HuH-7 (cell line): ENCODE measurements at regions not wholly inside any gene's neighbourhood (a gene's known extent, or its start where the extent isn't known, plus 50 kb on each side); places are given as distances from the start of the nearest gene placed in this dataset.

ENCODE experiments used
- DNase-seq: peaks from one replicate; pipeline ENCODE4 v3.0.0; 2011; ENCODE audit warnings: low spot score

DNA sequence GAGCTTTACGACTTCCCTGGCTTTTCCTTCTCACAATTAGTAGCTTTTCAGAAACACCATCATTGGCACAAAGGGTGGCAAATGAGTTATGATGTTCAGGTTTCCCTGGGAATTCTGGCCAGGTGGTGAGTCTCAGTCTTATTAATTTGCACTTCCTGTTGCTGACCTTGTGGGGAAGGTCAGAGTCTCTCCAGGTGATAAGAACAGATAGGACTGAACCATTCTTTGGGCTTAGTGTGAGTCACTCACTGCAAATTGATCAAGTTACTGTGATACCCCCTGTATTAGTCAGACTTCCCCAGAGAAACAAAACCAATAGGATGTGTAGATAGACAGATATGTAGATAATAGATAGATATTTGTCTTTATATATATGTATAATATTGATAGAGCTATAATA lies 53.8 kb upstream of the RANBP3L start:
- DNase-seq: no peak

DNA sequence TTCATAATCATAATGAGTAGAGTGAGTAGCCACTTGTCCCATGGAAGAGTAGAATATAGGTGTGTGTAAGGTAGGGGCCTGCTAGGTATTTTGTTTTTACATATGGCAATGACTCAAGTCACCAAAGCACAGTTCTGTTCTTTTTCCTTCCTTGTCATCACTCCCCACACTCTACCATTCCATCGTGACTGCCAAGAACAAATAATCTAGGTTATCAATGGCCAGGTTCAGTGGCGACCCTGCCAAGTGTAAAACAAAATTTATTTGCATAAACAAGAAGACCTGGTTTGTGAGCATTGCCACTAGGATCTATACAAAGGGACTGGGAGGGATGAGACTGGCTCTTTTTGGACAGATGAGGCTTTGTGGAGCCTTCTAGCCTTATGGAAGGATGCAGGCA lies 55.2 kb upstream of the RANBP3L start:
- no peak for DNase-seq

DNA sequence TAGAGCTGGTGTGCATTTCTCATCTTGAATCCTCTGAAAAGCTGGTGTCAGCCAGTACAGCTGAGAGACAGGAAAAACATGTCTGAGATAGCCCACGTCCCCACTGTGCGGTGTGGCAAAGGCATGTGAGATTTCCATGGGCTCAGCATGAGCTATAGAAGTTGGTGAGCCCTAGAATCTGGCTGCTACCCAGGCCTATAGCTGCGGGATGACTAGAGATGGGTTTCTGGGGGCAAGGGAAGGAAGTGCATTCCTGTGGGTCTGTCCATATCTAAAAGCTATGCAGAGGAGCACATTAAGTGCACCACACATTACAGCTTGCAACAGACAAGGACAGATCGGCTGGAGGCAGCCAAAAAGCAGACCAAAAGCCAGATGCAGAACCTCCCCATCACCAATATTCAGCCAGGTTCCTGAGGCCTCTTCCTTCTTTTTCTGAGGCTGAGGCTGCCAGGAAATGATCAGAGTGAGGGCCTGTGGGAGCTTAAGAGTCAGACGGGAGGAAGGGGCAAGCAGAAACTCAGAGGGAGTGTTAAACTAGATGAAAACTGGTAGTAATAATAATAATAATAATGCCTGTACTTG lies 55.8 kb upstream of the RANBP3L start:
- no peak for DNase-seq

DNA sequence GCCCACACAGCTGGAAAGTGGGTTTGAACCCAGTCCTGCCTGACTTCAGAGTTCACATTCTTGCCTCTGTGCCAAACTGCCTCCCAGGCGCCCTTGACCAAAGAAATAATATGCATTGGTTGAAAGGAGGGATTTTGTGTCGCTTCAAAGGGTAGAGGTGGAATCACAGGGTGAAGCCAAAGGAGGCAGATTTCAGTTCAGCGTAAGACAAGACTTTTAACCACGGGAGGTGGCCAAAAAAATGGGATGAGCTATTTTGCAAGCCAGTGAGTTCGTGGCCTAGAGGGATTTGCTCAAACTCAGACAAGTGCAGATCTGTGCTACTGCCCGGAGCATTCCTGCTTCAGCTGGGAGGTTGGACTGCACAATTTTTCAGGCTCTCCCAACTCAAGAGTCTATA lies 57.6 kb upstream of the RANBP3L start:
- DNase-seq: no peak

DNA sequence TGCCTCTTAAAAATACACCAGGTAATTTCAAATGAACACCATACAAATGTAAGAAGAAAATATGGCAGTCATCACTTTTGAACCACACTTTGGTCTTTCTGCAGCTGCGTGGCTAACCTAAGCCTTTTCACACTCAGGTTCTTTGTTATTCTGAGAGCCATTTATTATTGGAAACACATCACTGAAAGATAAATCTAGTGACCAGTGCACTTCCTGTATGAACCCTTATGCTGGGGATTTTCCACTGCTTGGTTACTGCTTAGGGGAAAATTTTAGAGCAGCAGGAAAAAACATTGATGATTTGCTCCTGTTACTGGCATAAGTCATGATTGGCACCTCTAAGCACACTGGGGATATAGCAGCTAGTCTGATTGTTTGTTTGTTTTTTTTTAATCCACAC lies 58.6 kb upstream of the RANBP3L start:
- no peak for DNase-seq

DNA sequence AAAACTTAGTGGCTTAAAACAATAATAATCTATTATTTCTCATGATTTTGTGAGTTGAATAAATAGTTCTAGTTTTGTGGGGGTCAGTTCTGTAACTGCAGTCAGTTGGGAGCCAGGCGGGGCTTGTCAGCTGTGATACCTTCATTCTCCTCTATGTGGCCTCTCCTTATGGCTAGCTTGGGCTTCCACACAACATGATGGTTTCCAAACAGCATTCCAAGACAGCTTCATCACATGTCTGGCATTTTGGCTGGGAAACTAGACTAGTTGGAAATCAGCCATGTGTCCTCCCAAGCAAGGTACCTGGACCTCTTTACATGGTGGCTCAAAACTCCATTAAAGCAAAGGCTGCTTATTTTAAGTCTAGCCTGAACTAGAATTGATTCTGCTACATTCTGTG lies 61.4 kb upstream of the RANBP3L start:
- DNase-seq: no peak

DNA sequence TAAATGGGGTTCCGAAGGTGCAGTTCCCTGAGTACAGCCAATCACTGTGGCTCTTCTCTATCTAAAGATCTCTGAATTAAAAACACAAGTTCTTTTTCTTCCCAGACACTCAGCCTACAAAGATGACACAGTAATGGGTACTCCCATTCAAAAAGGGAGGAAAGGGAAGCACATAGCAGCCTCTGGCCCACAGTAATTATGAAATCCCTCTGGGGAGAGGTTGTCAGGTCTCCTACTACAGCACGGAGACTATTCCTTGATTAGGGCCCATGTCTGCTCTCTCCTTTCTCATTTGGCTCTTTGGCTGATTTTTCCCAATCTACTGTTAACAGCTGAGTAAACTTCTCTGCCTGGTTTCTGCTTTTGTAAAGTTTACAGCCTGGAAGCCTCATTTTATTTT lies 62.0 kb upstream of the RANBP3L start:
- DNase-seq: no peak

DNA sequence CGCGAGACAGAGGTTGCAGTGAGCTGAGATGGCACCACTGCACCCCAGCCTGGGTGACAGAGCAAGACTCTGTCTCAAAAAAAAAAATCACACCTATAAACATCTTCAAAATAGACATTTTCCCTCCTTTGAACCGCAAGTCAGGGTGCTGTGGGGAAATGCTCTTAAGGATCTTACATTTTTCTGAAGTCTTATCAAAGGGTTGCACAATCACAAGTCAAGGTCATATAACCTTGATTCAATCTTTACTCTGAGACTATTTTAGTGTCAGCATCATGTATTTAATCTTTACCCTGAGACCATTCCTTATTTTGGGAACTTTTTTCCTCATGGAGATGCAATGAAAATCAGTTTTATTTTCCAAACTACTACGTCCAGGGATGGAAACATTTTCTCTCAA lies 62.8 kb upstream of the RANBP3L start:
- DNase-seq: no peak

DNA sequence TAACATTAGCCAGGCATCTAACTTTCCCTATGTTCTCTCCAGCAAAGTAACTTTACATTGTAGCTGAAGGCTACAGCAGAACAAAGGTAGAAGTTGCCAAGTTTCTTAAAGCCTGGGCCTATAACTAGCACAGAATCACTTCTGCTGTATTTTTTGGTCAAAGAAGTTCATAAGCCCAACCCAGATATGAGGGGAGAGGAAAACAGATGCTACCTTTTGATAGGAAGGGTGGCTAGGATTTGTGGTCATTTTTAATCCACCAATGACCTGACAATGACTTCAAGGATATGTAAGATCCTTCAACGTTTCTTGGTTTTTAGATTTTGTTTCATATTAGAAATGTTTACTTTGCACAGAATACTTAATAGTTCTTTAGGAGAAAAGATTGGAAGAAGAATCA lies 64.2 kb upstream of the RANBP3L start:
- no peak for DNase-seq

DNA sequence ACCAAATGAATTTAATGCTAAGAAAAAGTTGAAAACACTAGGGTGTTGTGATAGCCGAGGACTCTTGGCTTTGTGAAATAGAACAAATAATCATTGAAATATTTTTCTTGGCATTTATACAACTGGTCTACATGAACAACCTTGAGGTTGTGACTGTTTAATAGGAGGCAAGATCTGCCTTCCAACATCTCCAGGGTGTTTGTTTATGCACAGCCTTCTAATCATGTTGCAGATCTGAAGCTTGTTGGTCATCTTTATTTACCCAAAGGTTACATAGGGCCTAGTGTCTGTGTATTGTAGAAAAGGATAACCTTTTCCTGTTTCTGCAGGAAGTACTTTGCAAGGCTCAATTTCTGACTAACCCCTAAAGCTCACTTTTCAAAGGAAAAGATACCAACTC lies 65.2 kb upstream of the RANBP3L start:
- DNase-seq: no peak

DNA sequence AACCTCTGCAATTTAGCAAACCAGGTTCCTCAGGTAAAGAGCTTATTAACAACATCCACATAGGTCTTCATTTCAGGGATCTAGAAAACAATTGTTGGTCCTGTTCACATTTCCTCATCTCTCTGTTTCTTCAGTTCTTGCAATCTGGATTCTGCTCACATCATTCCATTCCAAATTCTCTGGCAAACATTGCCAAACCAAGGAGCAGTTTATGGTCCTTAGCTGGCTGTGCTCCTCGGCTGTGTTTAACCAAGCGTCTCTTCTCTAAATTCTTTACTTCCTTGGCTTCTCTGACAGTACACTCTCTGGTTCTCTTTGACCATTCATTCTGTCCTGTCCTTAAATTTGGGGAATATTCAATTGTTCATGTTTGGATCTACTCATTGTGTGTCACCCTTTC lies 65.8 kb upstream of the RANBP3L start:
- DNase-seq: no peak

DNA sequence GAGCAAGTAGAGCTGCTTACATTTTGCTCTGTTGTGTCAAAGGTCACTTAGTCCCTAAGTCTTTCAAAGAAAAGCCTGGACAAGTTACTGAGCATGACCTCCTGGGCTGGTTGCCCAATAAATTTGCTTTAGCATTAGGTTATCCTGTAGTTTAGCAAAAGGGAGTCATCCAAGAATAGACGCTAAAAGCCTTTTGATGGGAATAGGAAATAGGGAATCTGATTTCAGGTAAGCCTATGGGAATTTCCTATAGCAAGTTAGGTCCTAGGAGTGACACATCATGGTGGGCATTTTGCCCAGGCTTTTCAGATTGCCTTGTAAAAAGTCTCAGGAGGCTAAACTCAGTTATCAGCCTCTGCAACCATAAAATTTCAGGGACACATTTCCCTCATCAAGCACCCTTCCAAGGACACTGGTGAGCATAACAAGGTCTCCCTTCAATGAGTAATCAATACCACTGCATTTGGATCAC lies 67.6 kb upstream of the RANBP3L start:
- DNase-seq: no peak

DNA sequence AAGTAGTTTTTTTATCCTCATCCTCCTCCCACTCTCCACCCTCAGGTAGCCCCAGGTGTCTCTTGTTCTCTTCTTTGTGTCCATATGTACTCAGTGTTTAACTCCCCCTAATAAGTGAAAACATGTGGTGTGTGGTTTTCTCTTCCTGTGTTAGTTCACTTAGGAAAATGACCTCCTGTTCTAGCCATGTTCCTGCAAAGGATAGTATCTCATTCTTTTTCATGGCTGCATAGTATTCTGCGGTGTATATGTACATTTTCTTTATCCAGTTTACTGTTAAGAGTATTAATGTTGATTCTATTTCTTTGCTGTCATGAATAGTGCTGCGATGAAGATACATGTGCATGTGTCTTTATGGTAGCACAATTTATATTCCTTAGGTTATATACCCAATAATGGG lies 68.4 kb upstream of the RANBP3L start:
- DNase-seq: no peak

DNA sequence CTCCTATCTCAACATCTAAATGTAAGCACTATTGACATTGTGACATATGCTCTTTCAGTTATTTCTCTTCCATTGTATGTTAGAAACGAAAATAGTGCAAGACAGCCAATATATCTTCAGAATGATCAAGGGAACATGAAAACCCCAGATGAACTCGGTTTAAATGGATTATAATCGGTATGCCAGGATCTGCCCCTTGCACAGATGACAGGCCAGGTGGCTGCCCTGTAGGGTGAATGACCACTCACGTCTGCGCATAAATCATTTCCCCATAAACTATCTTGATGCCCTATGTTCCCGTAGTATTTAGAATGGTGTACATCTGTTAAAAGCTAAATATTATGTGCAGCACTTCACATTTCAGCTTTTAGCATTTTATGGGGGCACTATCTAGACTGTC lies 69.7 kb upstream of the RANBP3L start:
- DNase-seq: no peak

DNA sequence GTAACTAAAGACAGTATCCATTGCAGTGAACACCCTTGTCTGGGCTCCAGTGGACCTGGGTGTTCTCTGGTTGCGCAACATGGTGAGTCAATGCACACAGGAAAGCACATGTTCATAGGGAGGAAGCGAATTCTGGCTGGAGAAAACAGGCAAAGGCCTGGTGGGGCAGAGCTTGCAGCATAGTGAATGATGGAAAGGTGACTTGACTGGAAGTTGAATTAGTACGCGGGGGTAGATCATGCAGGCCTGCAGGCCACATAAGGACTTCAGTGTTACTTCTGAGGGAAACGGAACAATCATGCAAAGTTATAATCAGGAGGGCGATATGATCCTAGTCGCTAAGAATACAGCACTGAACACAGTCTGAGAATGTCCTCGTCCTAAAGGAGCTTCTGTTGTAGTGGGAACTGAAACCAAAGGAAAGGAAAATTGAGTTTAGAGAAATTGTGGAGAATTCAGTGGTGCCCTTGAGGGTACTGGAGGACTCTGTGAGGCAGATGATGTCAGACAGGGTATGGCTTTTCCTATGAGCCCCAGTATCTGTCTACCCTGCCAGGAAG lies 71.9 kb upstream of the RANBP3L start:
- DNase-seq: peak; percentile 53

DNA sequence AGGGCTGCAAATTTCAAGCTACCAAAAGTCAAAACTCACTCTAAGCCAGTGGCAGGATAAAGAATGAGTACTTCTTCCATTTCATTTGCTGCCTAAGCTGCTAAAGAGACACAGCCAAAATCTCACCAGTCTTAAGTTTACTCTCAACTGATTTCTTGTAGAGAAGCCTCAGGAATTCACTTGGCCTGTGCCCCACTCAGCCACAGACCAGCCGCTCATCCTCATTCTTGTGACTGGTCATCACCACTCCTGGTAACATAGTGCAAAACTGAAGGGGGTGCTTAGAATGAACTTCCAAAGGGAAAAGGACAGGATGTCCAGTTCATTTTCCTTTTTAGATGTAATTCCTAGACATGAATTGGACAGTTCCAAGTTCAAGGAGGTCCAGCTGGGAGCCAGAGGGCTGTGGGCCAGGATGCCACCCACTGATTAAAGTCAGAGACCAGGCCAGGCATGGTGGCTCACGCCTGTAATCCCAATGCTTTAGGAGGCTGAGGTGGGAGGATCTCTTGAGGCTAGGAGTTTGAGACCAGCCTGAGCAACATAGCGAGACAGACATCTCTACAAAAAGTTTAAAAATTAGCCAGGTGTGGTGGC lies 72.7 kb upstream of the RANBP3L start:
- DNase-seq: no peak

DNA sequence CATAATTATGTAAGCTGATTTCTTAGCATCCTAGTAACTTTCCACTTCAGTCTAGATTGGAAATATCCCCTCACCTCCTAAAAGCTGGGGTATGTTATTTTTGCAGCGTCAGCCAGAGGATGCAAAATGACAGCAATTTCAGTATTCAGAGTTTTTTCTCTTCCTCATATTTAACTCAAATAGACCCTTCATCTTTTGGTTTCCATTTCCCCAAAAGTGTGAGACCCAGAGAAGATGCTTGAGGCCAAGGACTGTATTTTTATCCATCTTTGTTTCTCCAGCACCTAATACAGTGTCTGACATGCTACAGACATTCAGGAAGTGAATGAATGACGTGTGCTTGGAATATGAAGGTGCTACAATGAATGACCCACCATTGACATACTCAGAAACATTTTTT lies 75.5 kb upstream of the RANBP3L start:
- DNase-seq: no peak

DNA sequence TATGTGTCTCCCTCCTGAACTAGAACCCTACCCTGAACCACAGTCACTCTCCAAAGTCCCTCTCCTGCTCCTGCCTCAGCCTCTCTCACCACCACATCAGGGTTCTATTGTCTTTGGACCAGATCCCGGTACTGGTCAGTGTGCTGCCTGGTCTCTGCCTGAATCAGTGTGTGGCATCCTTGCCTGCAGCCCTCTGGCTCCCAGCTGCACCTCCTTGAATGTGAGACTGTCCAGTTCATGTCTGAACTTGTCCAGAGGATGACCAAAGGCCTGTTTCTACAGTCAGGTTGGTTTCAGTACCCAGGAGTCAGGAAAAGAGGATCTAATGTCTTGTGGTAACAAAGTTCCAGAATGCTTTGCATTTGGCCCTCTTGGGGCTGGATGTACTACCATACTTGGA lies 76.8 kb upstream of the RANBP3L start:
- no peak for DNase-seq

DNA sequence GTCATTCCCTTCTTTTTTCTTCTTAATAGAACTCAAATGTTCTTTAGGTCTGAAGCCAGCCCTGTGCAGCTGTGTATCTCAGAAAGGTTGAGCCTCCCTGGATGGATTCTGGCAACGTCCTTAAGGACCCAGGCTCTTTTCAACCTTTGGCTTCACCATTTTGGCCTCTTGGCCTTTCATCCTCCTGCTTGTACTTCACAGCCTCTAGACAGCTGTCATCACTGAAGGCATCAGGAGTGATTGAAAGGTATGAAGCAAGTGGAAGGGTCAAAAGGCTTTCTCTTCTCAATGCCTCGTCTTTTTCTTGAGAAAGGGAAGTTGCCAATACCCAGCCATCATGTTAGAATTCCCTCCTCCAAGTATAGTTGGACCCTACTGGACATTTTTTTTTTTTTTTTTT lies 81.2 kb upstream of the RANBP3L start:
- no peak for DNase-seq

DNA sequence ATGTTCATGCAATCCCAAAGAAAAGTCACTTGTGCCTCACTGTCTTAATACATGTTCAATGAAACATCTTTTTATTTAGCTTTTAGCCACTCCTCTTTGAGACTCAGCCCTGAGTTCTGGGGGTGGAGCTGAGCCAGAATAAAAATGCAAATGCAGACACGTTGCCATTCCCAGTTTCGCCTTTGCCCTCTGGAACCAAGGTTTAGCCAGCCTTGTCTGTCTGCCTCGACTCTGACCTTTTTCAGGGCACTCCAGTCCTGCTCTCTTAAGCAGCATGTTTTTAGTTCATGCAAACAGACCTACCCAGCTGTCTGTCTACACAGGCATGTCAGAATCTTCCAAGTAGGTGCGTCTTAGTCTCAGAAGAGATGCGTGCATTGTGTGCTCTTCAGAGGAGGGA lies 82.2 kb upstream of the RANBP3L start:
- DNase-seq: no peak

DNA sequence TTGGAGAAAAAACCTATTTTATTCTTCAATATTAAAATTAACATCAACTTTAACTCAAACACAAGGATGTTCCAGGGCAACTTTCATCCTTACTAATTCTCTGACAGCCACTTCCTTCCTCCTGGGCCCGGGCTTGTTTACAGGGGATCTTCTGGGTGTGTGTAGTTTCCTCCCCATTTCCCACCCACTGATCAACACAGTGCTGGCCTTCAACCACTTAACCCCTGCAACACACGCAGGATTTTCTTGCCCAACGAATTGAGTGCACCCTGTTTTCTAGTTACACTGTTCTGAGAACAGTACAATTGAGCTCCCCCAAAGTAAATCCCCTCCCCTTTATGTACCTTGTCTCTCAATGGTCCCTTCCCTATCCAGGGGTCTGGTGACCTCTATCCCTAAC lies 83.1 kb upstream of the RANBP3L start:
- DNase-seq: no peak

DNA sequence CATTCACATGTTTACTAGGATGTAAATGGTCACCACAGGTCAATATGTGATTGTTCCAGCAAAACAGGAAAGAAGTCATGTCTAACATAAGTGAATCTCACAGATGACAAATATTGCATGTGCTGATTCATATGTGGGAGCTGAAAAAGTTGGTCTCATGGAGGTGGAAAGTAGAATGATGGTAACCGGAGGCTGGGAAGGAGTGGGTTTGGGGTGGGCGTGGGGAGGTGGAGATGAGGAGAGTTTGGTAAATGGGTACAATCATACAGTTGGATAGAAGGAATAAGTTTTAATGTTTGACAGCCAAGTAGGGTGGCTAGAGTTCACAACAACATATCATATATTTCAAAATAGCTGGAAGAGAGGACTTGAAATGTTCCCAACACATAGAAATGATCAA lies 83.8 kb upstream of the RANBP3L start:
- DNase-seq: no peak

DNA sequence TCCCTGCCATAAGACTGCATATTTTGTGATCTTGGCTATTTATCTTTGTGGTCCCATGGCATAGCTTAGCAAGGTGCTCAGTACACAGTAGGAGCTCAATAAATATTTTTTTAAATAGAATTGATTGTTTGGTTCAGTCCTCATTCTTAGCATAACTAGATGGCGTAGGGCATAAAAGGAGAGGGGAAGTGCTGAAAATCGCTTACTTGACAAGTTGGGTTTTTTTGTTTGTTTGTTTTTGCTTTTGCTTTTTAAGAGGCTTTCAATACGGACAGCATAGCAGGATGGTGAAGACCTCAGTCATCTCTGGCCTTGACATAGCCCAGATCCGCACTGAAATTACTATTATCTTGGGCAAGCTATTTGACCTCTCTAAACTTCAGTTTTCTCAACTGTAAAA lies 86.6 kb upstream of the RANBP3L start:
- DNase-seq: no peak

DNA sequence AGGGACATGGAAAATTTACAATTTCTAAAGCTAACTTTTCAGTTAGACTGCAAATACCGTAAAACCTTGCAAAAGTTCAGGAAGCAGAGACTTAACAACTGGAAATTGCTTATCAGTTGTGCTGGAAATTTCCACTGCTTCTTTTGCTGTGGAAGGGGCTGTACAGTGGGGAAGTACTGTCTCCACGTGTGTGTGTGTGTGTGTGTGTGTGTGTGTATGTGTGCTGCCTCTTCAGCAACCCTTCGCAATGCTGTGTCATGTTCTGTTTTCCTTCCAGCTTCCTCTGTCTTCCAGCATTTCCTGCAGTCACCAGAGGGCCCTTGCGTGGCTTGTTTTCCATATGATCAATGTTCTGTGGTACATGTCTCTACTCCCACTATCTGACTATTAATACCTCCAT lies 87.5 kb upstream of the RANBP3L start:
- DNase-seq: peak; percentile 41
